ENCODE measurements at regions not wholly inside any gene's neighbourhood (a gene's known extent, or its start where the extent isn't known, plus 50 kb on each side); places are given as distances from the start of the nearest gene placed in this dataset.

GRCh38 chr14:97095269-97095668, 298.1 kb downstream of the VRK1 start:
- TF ChIP-seq ETV5 (CRISPR knock-in tag; IDR thresholded peaks at IDR 0.05; ENCODE audit: borderline replicate concordance) = no peak
- TF ChIP-seq ZSCAN29 (CRISPR knock-in tag; conservative IDR thresholded peaks at IDR 0.05) = no peak
- TF ChIP-seq SMAD3 (CRISPR knock-in tag; IDR thresholded peaks at IDR 0.05) = no peak
- TF ChIP-seq POLR2A (IDR thresholded peaks at IDR 0.05; ENCODE audit: insufficient read depth in 1 of 2, low read depth in 2 of 2, low read length in 2 of 2) = no peak
- no peak for TF ChIP-seq RAD21 (CRISPR knock-in tag; IDR thresholded peaks at IDR 0.05)
- TF ChIP-seq HMGA1 (CRISPR knock-in tag; conservative IDR thresholded peaks at IDR 0.05) = no peak

Measured in HepG2 (cell line).